ENCODE measurements at regions not wholly inside any gene's neighbourhood (a gene's known extent, or its start where the extent isn't known, plus 50 kb on each side); places are given as distances from the start of the nearest gene placed in this dataset.

DNA sequence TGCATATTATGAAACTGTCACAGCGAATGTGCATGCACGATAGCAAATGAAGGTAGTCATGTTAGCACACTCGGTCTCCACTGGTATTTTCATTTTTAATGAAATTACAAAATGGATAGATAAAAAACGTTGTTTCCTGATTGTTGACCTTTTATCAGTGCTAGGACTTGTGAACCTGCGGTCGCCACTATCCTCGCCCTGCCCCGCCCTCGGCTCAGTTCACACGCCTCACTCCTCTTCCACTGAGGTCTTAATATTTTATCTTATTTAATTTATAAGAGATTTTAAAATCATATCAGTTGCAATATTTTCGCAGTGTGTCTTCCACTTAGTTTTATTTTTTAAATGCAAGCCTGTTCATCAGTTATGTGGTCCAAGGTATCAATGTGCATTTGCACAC lies 382.6 kb upstream of the IRX4 start:
- no peak for DNase-seq (ENCODE audit: low spot score)
- TF ChIP-seq, protein P1, sequence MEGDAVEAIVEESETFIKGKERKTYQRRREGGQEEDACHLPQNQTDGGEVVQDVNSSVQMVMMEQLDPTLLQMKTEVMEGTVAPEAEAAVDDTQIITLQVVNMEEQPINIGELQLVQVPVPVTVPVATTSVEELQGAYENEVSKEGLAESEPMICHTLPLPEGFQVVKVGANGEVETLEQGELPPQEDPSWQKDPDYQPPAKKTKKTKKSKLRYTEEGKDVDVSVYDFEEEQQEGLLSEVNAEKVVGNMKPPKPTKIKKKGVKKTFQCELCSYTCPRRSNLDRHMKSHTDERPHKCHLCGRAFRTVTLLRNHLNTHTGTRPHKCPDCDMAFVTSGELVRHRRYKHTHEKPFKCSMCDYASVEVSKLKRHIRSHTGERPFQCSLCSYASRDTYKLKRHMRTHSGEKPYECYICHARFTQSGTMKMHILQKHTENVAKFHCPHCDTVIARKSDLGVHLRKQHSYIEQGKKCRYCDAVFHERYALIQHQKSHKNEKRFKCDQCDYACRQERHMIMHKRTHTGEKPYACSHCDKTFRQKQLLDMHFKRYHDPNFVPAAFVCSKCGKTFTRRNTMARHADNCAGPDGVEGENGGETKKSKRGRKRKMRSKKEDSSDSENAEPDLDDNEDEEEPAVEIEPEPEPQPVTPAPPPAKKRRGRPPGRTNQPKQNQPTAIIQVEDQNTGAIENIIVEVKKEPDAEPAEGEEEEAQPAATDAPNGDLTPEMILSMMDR (IDR thresholded peaks at IDR 0.05; ENCODE audit: extremely low read depth, missing control alignments): no peak

DNA sequence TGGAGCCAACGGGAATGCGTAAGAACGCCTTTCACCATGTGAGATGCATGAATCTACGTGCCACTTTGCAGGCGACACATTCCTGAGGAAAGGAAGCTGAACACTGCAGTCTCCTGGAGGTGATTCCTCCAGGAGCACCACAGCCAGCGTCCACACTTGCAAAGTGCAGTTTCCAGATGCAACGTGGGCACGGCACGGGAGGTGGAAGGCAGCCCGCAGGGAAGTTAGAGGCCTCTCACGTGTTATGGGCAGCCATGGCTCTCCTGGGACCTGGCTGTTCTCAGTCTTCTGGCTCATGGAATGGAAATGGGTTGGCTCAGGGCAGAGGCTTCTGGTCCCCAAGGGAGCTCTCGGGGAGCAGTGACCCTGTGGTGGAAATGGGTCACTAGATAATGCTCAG lies 381.0 kb upstream of the IRX4 start:
- no peak for DNase-seq (ENCODE audit: low spot score)
- TF ChIP-seq, protein P1 (IDR thresholded peaks at IDR 0.05; ENCODE audit: extremely low read depth, missing control alignments): no peak

- no peak for DNase-seq (ENCODE audit: low spot score)
- TF ChIP-seq, protein P1 (IDR thresholded peaks at IDR 0.05; ENCODE audit: extremely low read depth, missing control alignments): no peak
These were observed 379.9 kb upstream of the IRX4 start for GRCh38 chr5:2262620-2263019.

- no peak for DNase-seq (ENCODE audit: low spot score)
- TF ChIP-seq, protein P1 (IDR thresholded peaks at IDR 0.05; ENCODE audit: extremely low read depth, missing control alignments): no peak
These were observed 378.4 kb upstream of the IRX4 start for GRCh38 chr5:2261004-2261703.

DNA sequence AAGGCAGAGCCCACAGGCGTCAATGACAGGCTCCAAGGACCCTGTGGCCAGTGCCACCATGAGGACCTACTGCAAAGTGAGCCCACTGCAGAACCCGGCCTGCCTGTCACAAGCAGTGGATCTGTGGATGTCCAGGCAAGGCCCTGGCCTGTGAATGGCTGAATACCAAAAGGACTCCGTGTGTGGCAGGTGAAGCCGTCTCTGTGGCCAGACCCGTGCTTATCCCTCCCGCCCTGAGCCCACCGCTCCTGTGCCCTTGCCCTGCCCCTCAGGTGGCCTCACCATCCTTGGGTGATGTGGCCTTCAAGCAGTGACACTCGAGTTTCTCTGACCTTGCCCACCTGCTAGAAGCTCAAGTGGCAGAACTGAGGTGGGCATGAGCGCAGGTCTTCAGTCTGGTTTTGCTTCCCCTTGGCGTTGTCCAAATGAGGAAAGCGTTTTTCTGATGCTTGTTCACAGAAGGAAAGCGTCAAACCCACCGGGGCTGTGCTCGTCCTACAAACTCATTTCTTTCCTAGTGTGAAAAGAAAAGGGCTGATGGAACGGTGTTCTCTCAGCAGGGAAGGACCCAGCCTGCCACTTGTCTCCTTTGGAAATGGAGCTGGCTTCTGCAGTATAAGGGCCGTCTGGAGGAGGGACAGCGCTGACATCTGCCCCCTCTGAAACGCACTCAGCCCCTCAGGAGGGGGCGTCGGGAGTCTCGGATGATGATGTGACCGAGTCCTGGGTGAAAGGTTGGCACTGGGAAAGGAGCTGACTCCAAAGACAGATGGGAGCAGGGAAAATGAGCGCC lies 377.7 kb upstream of the IRX4 start:
- TF ChIP-seq, protein P1 (IDR thresholded peaks at IDR 0.05; ENCODE audit: extremely low read depth, missing control alignments): no peak
- DNase-seq (ENCODE audit: low spot score): no peak

- DNase-seq (ENCODE audit: low spot score): no peak
- TF ChIP-seq, protein P1 (IDR thresholded peaks at IDR 0.05; ENCODE audit: extremely low read depth, missing control alignments): no peak
These were observed 376.9 kb upstream of the IRX4 start for GRCh38 chr5:2259494-2260107.

- TF ChIP-seq, protein P1 (IDR thresholded peaks at IDR 0.05; ENCODE audit: extremely low read depth, missing control alignments): no peak
These were observed 376.1 kb upstream of the IRX4 start for GRCh38 chr5:2258861-2259260.

More at GRCh38 chr5:2258861-2259260, 376.1 kb upstream of the IRX4 start:
- DNase-seq (ENCODE audit: low spot score): no peak

Data from GM20000 (cell line).